HEK293 (cell line): ENCODE measurements at regions not wholly inside any gene's neighbourhood (a gene's known extent, or its start where the extent isn't known, plus 50 kb on each side); places are given as distances from the start of the nearest gene placed in this dataset.

Experiments used
- GLI4 ChIP-seq: fragments of 450-650 bp; formaldehyde crosslinking; IDR thresholded peaks from 2 replicates; pipeline ENCODE4 v1.5.1; 2016; ENCODE audit warnings: missing biosample characterization, missing genetic modification characterization
- SETDB1 ChIP-seq: IDR thresholded peaks from one replicate; pipeline ENCODE4 v1.6.1; 2017; ENCODE audit warnings: mild to moderate bottlenecking, low read length, moderate library complexity, mixed read lengths; ENCODE audit not compliant: insufficient read length
- SP7 ChIP-seq: fragments of 450-650 bp; formaldehyde crosslinking; IDR thresholded peaks from 2 replicates; pipeline ENCODE4 v1.5.1; 2016; ENCODE audit warnings: missing biosample characterization, missing genetic modification characterization
- YY1 ChIP-seq: fragments of 450-650 bp; formaldehyde crosslinking; IDR thresholded peaks from 2 replicates; pipeline ENCODE4 v1.5.1; 2018; ENCODE audit warnings: missing biosample characterization, missing genetic modification characterization
- ZBTB48 ChIP-seq: fragments of 450-650 bp; formaldehyde crosslinking; IDR thresholded peaks from 2 replicates; pipeline ENCODE4 v1.5.1; 2016; ENCODE audit warnings: missing biosample characterization, missing genetic modification characterization
- ZNF274 ChIP-seq, 2 experiments: fragments of 200-500 bp in 1 of 2; fragments of 450-650 bp in 1 of 2; sonication (Bioruptor generic) in 1 of 2; formaldehyde crosslinking in 1 of 2; IDR thresholded peaks; 2 replicates each; pipeline versions ENCODE4 v1.5.1 to v1.6.1; 2014 to 2016; ENCODE audit warnings: borderline replicate concordance in 1 of 2, inconsistent platforms in 1 of 2, low read length in 1 of 2, missing biosample characterization in 1 of 2, missing genetic modification characterization in 1 of 2
- ZNF785 ChIP-seq: fragments of 450-650 bp; formaldehyde crosslinking; IDR thresholded peaks from 2 replicates; pipeline ENCODE4 v1.5.1; 2016; ENCODE audit warnings: missing biosample characterization, missing genetic modification characterization
- TF ChIP-seq, protein P1 (sequence below): fragments of 450-650 bp; formaldehyde crosslinking; IDR thresholded peaks from 2 replicates; pipeline ENCODE4 v1.5.1; 2016; ENCODE audit warnings: missing biosample characterization, missing genetic modification characterization
- TF ChIP-seq, protein P2 (sequence below): fragments of 450-650 bp; formaldehyde crosslinking; IDR thresholded peaks from 2 replicates; pipeline ENCODE4 v1.5.1; 2017; ENCODE audit warnings: missing biosample characterization, missing genetic modification characterization
- TF ChIP-seq, protein P3 (sequence below): fragments of 450-650 bp; formaldehyde crosslinking; IDR thresholded peaks from 2 replicates; pipeline ENCODE4 v1.5.1; 2016; ENCODE audit warnings: missing biosample characterization, missing genetic modification characterization

DNA sequence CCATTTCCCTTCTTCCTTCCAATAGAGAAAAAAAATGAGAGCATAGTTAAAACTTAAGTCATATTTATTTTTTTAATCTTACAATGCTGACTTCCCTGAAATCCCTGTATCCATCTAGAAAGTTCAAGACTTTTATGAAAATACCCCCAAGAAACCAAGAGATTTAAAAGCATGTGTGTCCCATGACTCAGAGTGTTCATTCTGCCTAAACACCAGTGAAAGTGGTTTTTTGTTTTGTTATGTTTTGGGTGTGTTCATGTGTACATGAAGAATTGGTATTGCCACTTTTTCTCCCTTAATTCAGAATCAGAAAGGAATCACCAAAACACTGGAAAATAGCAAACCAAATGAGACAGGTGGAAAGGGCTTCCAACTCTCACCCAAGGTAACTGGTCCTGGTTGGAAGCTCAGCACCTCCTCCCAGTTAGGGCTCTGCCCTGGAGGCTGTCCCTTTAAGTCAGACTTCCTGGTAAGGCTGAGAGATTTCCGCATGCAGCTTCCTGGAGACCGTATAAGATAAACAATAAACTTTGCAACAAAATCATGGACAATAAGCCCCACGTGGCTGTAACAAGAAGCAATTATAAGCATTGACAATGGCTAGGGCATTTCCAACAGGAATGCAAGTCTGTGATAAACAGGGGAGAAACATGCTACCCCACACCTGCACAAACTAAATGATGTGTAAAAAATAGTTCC is 121.9 kb upstream of the ARHGEF3 start:
- TF ChIP-seq, protein P1, sequence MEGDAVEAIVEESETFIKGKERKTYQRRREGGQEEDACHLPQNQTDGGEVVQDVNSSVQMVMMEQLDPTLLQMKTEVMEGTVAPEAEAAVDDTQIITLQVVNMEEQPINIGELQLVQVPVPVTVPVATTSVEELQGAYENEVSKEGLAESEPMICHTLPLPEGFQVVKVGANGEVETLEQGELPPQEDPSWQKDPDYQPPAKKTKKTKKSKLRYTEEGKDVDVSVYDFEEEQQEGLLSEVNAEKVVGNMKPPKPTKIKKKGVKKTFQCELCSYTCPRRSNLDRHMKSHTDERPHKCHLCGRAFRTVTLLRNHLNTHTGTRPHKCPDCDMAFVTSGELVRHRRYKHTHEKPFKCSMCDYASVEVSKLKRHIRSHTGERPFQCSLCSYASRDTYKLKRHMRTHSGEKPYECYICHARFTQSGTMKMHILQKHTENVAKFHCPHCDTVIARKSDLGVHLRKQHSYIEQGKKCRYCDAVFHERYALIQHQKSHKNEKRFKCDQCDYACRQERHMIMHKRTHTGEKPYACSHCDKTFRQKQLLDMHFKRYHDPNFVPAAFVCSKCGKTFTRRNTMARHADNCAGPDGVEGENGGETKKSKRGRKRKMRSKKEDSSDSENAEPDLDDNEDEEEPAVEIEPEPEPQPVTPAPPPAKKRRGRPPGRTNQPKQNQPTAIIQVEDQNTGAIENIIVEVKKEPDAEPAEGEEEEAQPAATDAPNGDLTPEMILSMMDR (tag by site-specific recombination), result no peak
- TF ChIP-seq YY1 (tag by site-specific recombination) (no peak), SETDB1 (no peak), SP7 (tag by site-specific recombination) (no peak), GLI4 (tag by site-specific recombination) (no peak), ZNF274 (IDR thresholded peaks at IDR 0.05; ENCODE audit: low read length) (no peak), ZNF274 (tag by site-specific recombination; IDR thresholded peaks at IDR 0.05; ENCODE audit: borderline replicate concordance) (no peak), ZBTB48 (no peak), ZNF785 (tag by site-specific recombination) (no peak)
- TF ChIP-seq, protein P2, sequence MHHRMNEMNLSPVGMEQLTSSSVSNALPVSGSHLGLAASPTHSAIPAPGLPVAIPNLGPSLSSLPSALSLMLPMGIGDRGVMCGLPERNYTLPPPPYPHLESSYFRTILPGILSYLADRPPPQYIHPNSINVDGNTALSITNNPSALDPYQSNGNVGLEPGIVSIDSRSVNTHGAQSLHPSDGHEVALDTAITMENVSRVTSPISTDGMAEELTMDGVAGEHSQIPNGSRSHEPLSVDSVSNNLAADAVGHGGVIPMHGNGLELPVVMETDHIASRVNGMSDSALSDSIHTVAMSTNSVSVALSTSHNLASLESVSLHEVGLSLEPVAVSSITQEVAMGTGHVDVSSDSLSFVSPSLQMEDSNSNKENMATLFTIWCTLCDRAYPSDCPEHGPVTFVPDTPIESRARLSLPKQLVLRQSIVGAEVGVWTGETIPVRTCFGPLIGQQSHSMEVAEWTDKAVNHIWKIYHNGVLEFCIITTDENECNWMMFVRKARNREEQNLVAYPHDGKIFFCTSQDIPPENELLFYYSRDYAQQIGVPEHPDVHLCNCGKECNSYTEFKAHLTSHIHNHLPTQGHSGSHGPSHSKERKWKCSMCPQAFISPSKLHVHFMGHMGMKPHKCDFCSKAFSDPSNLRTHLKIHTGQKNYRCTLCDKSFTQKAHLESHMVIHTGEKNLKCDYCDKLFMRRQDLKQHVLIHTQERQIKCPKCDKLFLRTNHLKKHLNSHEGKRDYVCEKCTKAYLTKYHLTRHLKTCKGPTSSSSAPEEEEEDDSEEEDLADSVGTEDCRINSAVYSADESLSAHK (tag by site-specific recombination), result no peak
- TF ChIP-seq, protein P3, sequence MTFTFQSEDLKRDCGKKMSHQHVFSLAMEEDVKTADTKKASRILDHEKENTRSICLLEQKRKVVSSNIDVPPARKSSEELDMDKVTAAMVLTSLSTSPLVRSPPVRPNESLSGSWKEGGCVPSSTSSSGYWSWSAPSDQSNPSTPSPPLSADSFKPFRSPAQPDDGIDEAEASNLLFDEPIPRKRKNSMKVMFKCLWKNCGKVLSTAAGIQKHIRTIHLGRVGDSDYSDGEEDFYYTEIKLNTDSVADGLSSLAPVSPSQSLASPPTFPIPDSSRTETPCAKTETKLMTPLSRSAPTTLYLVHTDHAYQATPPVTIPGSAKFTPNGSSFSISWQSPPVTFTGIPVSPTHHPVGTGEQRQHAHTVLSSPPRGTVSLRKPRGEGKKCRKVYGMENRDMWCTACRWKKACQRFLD (tag by site-specific recombination), result no peak
